ENCODE measurements at regions not wholly inside any gene's neighbourhood (a gene's known extent, or its start where the extent isn't known, plus 50 kb on each side); places are given as distances from the start of the nearest gene placed in this dataset.

DNA sequence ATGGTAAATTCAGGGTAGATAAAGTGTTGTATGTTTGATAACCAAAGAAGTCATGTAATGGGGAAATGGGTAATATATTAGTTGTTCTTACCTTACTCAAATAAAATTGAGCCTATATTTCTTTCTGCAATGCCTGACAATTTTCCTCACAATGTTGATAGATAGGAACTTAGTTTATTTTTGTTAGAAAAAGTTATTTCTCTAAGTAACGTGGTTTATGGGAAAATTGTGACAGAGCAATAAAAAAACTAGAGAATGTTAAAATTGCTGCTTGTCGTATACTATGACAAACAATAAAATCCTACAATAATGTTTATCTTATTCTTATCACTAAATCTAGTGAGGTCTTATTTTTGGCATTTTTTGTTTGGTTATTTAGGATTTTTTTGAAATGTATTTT lies 534.1 kb downstream of the TMTC2 start:
- TF ChIP-seq, protein P1, sequence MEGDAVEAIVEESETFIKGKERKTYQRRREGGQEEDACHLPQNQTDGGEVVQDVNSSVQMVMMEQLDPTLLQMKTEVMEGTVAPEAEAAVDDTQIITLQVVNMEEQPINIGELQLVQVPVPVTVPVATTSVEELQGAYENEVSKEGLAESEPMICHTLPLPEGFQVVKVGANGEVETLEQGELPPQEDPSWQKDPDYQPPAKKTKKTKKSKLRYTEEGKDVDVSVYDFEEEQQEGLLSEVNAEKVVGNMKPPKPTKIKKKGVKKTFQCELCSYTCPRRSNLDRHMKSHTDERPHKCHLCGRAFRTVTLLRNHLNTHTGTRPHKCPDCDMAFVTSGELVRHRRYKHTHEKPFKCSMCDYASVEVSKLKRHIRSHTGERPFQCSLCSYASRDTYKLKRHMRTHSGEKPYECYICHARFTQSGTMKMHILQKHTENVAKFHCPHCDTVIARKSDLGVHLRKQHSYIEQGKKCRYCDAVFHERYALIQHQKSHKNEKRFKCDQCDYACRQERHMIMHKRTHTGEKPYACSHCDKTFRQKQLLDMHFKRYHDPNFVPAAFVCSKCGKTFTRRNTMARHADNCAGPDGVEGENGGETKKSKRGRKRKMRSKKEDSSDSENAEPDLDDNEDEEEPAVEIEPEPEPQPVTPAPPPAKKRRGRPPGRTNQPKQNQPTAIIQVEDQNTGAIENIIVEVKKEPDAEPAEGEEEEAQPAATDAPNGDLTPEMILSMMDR (IDR thresholded peaks at IDR 0.05; ENCODE audit: low read depth, low read length) = no peak
- TF ChIP-seq EZH2phosphoT487 (IDR thresholded peaks at IDR 0.05; ENCODE audit: low read depth) = no peak
